Heart left ventricle (tissue), 13 donors: ENCODE measurements at regions not wholly inside any gene's neighbourhood (a gene's known extent, or its start where the extent isn't known, plus 50 kb on each side); places are given as distances from the start of the nearest gene placed in this dataset.
"Not testable (repeated sequence)": the region's sequence is repeated elsewhere in the genome, so short reads cannot be mapped to it uniquely, and the experiment has no call there.

Experiments
- POLR2A ChIP-seq, 2 donors: fragments of 450-650 bp; IDR thresholded peaks; one replicate each; pipeline ENCODE4 v1.6.1; 2017; ENCODE audit warnings: antibody characterized with exemption in 2 of 2, mild to moderate bottlenecking in 2 of 2, moderate library complexity in 2 of 2
- TF ChIP-seq, protein P1 (sequence below), 12 donors: fragments of 200-600 bp; sonication (generic) in 4 of 12; IDR thresholded peaks; one replicate each; pipeline versions ENCODE4 v1.5.0 to v1.8.0; 2018 to 2022; ENCODE audit warnings: antibody characterized with exemption in 12 of 12, mild to moderate bottlenecking in 5 of 12
- donor health status: ischemic (EF 13 %, LVEDD 7.1; RV severe dilation, severe dysfunction).
- donor health status: DM: no; HTN: yes; CAD: no.
- donor health status: DM: no; HTN: no; CAD: no.
- donor health status: ischemic (EF 25% LVEDD 6.9; RV normal size, moderate dysfunction).
- donor health status: ischemic (EF 25% LVEDD 5.7; RV mildly dilated, moderate dysfunction).
- donor health status: ischemic (EF 35%, LVEDD 5.7; RV mildly dilated, moderate dysfunction).
- donor health status: nonischemic (EF 11% LVEDD 7.7; RV severe dilation, severe dysfunction).
- donor health status: DM: yes; HTN: yes; CAD: no.
- donor health status: PGD.
- donor health status: ischemic (EF 29% LVEDD 5.4; RV normal size, mild dysfunction).
- donor health status: nonischemic (EF 23%, LVEDD 6.1; RV moderate dilation, normal function).

DNA sequence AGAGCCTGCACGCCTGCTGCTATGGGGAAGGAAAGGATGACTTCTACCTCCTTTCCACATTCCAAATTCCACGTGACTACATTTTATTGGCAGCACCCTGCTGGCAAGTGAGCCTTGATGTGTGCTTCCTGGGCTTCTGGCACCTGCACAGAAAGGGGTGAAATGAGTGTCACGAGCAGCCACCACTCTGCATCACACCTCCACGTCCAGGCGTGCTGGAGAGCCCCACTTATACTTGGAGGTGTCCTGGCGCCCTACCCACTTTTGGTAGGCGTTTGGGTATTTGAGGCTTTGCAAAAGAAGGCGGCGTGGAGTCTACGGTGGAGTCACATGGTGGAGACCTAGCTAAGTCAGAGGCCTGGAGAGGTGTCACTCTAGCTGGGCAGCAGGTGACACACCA is 81.0 kb upstream of the RPRML start:
- TF ChIP-seq, protein P1, sequence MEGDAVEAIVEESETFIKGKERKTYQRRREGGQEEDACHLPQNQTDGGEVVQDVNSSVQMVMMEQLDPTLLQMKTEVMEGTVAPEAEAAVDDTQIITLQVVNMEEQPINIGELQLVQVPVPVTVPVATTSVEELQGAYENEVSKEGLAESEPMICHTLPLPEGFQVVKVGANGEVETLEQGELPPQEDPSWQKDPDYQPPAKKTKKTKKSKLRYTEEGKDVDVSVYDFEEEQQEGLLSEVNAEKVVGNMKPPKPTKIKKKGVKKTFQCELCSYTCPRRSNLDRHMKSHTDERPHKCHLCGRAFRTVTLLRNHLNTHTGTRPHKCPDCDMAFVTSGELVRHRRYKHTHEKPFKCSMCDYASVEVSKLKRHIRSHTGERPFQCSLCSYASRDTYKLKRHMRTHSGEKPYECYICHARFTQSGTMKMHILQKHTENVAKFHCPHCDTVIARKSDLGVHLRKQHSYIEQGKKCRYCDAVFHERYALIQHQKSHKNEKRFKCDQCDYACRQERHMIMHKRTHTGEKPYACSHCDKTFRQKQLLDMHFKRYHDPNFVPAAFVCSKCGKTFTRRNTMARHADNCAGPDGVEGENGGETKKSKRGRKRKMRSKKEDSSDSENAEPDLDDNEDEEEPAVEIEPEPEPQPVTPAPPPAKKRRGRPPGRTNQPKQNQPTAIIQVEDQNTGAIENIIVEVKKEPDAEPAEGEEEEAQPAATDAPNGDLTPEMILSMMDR (IDR thresholded peaks at IDR 0.05), result not testable (repeated sequence)
- TF ChIP-seq POLR2A (IDR thresholded peaks at IDR 0.05), result not testable (repeated sequence)
